CD4-positive, alpha-beta T cell (primary cell): ENCODE measurements at regions not wholly inside any gene's neighbourhood (a gene's known extent, or its start where the extent isn't known, plus 50 kb on each side); places are given as distances from the start of the nearest gene placed in this dataset.

ENCODE experiments used
- ATAC-seq: fragments of 200-7000 bp; cut with Tn5 transposase; one replicate; pipeline ENCODE4 v1.10.0; 2022; ENCODE audit warnings: mild to moderate bottlenecking; ENCODE audit not compliant: poor library complexity
- CTCF ChIA-PET: fragments of 350-600 bp; sonication (Branson Sonifier 250); formaldehyde crosslinking; loops from one replicate; lab custom pipeline; 2021; ENCODE audit warnings: antibody characterized with exemption, inconsistent platforms; lab: Charles Lee
- POLR2A ChIA-PET: fragments of 350-600 bp; sonication (Branson Sonifier 250); formaldehyde crosslinking; loops from one replicate; lab custom pipeline; 2021; ENCODE audit warnings: antibody characterized with exemption, inconsistent platforms; lab: Charles Lee
- DNase-seq, 14 experiments: peaks; one replicate each; pipeline ENCODE4 v3.0.0-alpha.2; 2013 to 2020; ENCODE audit warnings: mixed read lengths in 2 of 14
- H3K27ac ChIP-seq, 2 donors: one replicate each; pipeline versions ENCODE4 v1.5.1 to v1.7.0; 2013; ENCODE audit warnings: low read length in 2 of 2, low read depth in 1 of 2, mild to moderate bottlenecking in 1 of 2
- H3K27me3 ChIP-seq, 2 experiments: 1 replicate in 1 of 2; 2 replicates in 1 of 2; pipeline versions ENCODE4 v1.6.1 to v1.7.0; 2013; ENCODE audit warnings: low read length in 2 of 2, control low read depth in 1 of 2, mild to moderate bottlenecking in 1 of 2, moderate library complexity in 1 of 2; ENCODE audit not compliant: insufficient read depth in 2 of 2, control insufficient read depth in 1 of 2
- H3K36me3 ChIP-seq: one replicate; pipeline ENCODE4 v1.6.1; 2013; ENCODE audit warnings: low read length, control low read depth; ENCODE audit not compliant: insufficient read depth
- H3K4me1 ChIP-seq: one replicate; pipeline ENCODE4 v1.6.1; 2013; ENCODE audit warnings: low read length, control low read depth; ENCODE audit not compliant: insufficient read depth
- H3K4me3 ChIP-seq: one replicate; pipeline ENCODE4 v1.5.1; 2013; ENCODE audit warnings: mild to moderate bottlenecking, low read length, moderate library complexity
- H3K9me3 ChIP-seq, 2 experiments: 1 replicate in 1 of 2; 2 replicates in 1 of 2; pipeline versions ENCODE4 v1.6.1 to v1.7.0; 2013; ENCODE audit warnings: low read length in 2 of 2, mild to moderate bottlenecking in 2 of 2, control low read depth in 1 of 2, moderate library complexity in 1 of 2; ENCODE audit not compliant: control insufficient read depth in 1 of 2, insufficient read depth in 1 of 2
- H3K27ac Mint-ChIP-seq: one replicate; pipeline ENCODE4 v1.8.0; 2020; ENCODE audit warnings: mixed read lengths
- H3K27me3 Mint-ChIP-seq: one replicate; pipeline ENCODE4 v1.8.0; 2021; ENCODE audit warnings: mixed read lengths
- H3K36me3 Mint-ChIP-seq: one replicate; pipeline ENCODE4 v1.8.0; 2021; ENCODE audit warnings: low read depth, mixed read lengths
- H3K4me1 Mint-ChIP-seq: one replicate; pipeline ENCODE4 v1.8.0; 2021; ENCODE audit warnings: low read depth, mixed read lengths
- H3K4me3 Mint-ChIP-seq: one replicate; pipeline ENCODE4 v1.8.0; 2020; ENCODE audit warnings: mild to moderate bottlenecking, mixed read lengths
- H3K9me3 Mint-ChIP-seq: one replicate; pipeline ENCODE4 v1.8.0; 2020; ENCODE audit warnings: mixed read lengths
- CTCF ChIP-seq: fragments of 200-600 bp; IDR thresholded peaks from one replicate; pipeline ENCODE4 v1.8.0; 2022; ENCODE audit warnings: antibody characterized with exemption, mild to moderate bottlenecking
- intact Hi-C, 2 experiments: fragments of 100-400 bp; cut with DNase I in 1 of 2; cut with micrococcal nuclease in 1 of 2; formaldehyde crosslinking; loops; one replicate each; pipeline versions ENCODE4 v1.15.1 to v1.9.0; 2023 to 2025; cut with DNase I, micrococcal nuclease

- no peak for ATAC-seq
- H3K9me3 Mint-ChIP-seq: no peaks in the 10 kb centered on the region
- ChIA-PET CTCF (interaction anchor here (0.7 kb wide), 1 partner anchor 36 kb away, joined by 3 read pairs; no protein-coding TSS in a partner anchor), POLR2A (interaction anchor here (1.5 kb wide), 1 partner anchor 94 kb away, joined by 5 read pairs; the partner anchor contains the start of gene SEPTIN7)
- H3K4me3 ChIP-seq: no peak overlapping the region
- DNase-seq: no peak
- TF ChIP-seq CTCF: no peak
- H3K27me3 Mint-ChIP-seq: no peaks in the 10 kb centered on the region
- H3K27ac ChIP-seq: no peak overlapping the region
- H3K27me3 ChIP-seq: no peaks in the 10 kb centered on the region
- no peaks in the 10 kb centered on the region for H3K4me1 ChIP-seq
- peaks cover 56% of the 10 kb centered on the region for H3K36me3 Mint-ChIP-seq
- H3K27ac Mint-ChIP-seq: peak overlapping the region; percentile 71
- H3K9me3 ChIP-seq: no peaks in the 10 kb centered on the region
- peaks cover 30% of the 10 kb centered on the region for H3K36me3 ChIP-seq
- H3K4me3 Mint-ChIP-seq: no peak overlapping the region
- intact Hi-C loops: no loop called here
- H3K4me1 Mint-ChIP-seq: peaks cover 31% of the 10 kb centered on the region
Observed at GRCh38 chr7:35894721-35895120, 93.9 kb downstream of the SEPTIN7 start.

- H3K27ac Mint-ChIP-seq: no peak overlapping the region
- no peak for TF ChIP-seq CTCF
- no peak overlapping the region for H3K4me3 Mint-ChIP-seq
Observed at GRCh38 chr7:35900651-35901050, 99.8 kb downstream of the SEPTIN7 start.

DNA sequence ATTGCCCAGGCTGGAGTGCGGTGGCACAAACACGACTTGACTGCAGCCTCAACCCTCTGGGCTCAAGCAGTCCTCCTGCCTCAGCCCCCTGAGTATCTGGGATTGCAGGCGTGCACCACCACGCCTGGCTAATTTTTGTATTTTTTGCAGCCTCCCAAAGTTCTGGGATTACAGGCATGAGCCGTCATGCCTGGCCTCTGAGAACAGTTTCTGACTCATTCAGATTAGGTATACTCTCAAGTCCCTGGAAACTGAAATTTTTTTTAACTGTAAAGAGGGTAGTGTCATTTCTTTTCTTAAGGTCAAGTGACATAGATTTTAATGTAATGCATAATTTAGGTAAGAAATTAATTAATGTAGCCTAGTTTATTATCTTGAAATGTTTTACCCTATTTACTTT is 104.7 kb downstream of the SEPTIN7 start:
- no peaks in the 10 kb centered on the region for H3K4me1 Mint-ChIP-seq

More at GRCh38 chr7:35900651-35901050, 99.8 kb downstream of the SEPTIN7 start:
- no peaks in the 10 kb centered on the region for H3K27me3 ChIP-seq
- POLR2A ChIA-PET: no interaction called here
- peaks cover 66% of the 10 kb centered on the region for H3K36me3 ChIP-seq
- CTCF ChIA-PET: no interaction called here
- DNase-seq: no peak
- Mint-ChIP-seq H3K36me3 (peaks cover 78% of the 10 kb centered on the region), H3K4me1 (no peaks in the 10 kb centered on the region), H3K9me3 (no peaks in the 10 kb centered on the region), H3K27me3 (no peaks in the 10 kb centered on the region)
- no peak for ATAC-seq
- H3K27ac ChIP-seq: no peak overlapping the region
- intact Hi-C loops: loop anchor here (5.0 to 10.0 kb wide), 2 partner anchors 263 to 1076 kb away; no protein-coding TSS in a partner anchor
- no peak overlapping the region for H3K4me3 ChIP-seq
- no peaks in the 10 kb centered on the region for H3K4me1 ChIP-seq
- no peaks in the 10 kb centered on the region for H3K9me3 ChIP-seq

More for the DNA sequence above, 104.7 kb downstream of the SEPTIN7 start:
- ATAC-seq (no peak), DNase-seq (no peak)
- H3K27me3 Mint-ChIP-seq: no peaks in the 10 kb centered on the region
- Histone ChIP-seq H3K27me3 (no peaks in the 10 kb centered on the region), H3K4me1 (no peaks in the 10 kb centered on the region), H3K27ac (no peak overlapping the region), H3K36me3 (peaks cover 37% of the 10 kb centered on the region), H3K9me3 (no peaks in the 10 kb centered on the region), H3K4me3 (no peak overlapping the region)
- no peaks in the 10 kb centered on the region for H3K9me3 Mint-ChIP-seq
- peaks cover 52% of the 10 kb centered on the region for H3K36me3 Mint-ChIP-seq
- ChIA-PET POLR2A (interaction anchor here (1.8 kb wide), 1 partner anchor 211 kb away, joined by 5 read pairs; the partner anchor contains the start of gene HERPUD2), CTCF (no interaction called here)
- intact Hi-C loops: loop anchor here (5.0 to 10.0 kb wide), 4 partner anchors 278 to 1081 kb away; no protein-coding TSS in a partner anchor
- TF ChIP-seq CTCF: no peak
- H3K27ac Mint-ChIP-seq: no peak overlapping the region
- no peak overlapping the region for H3K4me3 Mint-ChIP-seq
